Mucosa of stomach (tissue), 1 donor: ENCODE measurements at regions not wholly inside any gene's neighbourhood (a gene's known extent, or its start where the extent isn't known, plus 50 kb on each side); places are given as distances from the start of the nearest gene placed in this dataset.
"Not testable (repeated sequence)": the region's sequence is repeated elsewhere in the genome, so short reads cannot be mapped to it uniquely, and the experiment has no call there.

ENCODE experiments used
- H3K27me3 ChIP-seq: one replicate; pipeline ENCODE4 v1.7.0; 2013; ENCODE audit warnings: mild to moderate bottlenecking, low read length; ENCODE audit not compliant: control insufficient read depth, insufficient read depth
- H3K36me3 ChIP-seq: one replicate; pipeline ENCODE4 v1.7.0; 2013; ENCODE audit warnings: low read length; ENCODE audit not compliant: control insufficient read depth, insufficient read depth
- H3K4me1 ChIP-seq: one replicate; pipeline ENCODE4 v1.7.0; 2013; ENCODE audit warnings: mild to moderate bottlenecking, low read length; ENCODE audit not compliant: control insufficient read depth, insufficient read depth
- H3K4me3 ChIP-seq: one replicate; pipeline ENCODE4 v1.7.0; 2013; ENCODE audit warnings: low read length
- H3K9ac ChIP-seq: one replicate; pipeline ENCODE4 v1.7.0; 2013; ENCODE audit warnings: mild to moderate bottlenecking, low read length, moderate library complexity
- H3K9me3 ChIP-seq: one replicate; pipeline ENCODE4 v1.7.0; 2013; ENCODE audit warnings: mild to moderate bottlenecking, low read length, moderate library complexity; ENCODE audit not compliant: control insufficient read depth
- donor health status: Pancreatic carcinoma.

DNA sequence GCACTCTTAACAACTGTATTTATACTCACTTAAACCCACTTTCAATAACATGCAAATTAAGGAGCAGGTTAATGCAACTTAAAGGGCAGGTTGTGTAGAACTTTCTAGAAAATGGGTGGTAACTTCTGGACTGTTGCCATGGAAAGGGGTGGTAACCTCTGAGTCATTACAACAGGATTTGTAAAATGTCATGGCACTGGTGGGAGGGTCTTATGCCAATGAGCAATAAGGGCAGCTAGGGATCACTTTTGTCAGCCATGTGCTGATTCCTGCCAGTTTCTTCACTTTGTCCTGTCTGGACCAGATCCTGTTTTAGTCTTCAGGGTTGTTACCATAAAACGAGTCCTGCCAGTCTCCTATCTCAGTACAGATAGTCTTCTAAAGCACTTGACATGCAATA is 560.5 kb upstream of the PTCHD4 start:
- H3K27me3 ChIP-seq: no peaks in the 10 kb centered on the region
- no peaks in the 10 kb centered on the region for H3K9me3 ChIP-seq
- no peak overlapping the region for H3K9ac ChIP-seq
- no peak overlapping the region for H3K4me3 ChIP-seq
- no peaks in the 10 kb centered on the region for H3K36me3 ChIP-seq
- no peaks in the 10 kb centered on the region for H3K4me1 ChIP-seq

DNA sequence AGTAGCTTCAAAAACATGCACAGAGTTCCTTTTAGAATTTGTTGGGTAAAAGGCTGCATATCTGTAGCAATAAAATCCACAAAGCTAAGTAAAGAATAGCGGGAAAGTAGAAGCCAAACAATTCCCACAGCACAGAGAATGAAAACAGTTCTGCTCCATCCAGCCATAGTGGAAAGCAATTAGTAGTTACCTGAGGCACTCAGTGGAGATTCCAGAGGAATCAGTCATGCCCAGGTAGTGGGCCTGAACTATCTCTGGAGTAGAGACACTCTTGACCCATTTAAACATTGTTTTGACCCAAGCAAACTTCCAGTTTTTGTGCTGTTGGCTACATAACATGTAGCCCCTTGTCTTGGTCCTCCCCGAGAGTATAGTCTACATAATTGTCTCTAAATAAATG is 559.5 kb upstream of the PTCHD4 start:
- H3K36me3 ChIP-seq: no peaks in the 10 kb centered on the region
- no peak overlapping the region for H3K9ac ChIP-seq
- no peaks in the 10 kb centered on the region for H3K4me1 ChIP-seq
- no peaks in the 10 kb centered on the region for H3K27me3 ChIP-seq
- no peak overlapping the region for H3K4me3 ChIP-seq
- no peaks in the 10 kb centered on the region for H3K9me3 ChIP-seq

DNA sequence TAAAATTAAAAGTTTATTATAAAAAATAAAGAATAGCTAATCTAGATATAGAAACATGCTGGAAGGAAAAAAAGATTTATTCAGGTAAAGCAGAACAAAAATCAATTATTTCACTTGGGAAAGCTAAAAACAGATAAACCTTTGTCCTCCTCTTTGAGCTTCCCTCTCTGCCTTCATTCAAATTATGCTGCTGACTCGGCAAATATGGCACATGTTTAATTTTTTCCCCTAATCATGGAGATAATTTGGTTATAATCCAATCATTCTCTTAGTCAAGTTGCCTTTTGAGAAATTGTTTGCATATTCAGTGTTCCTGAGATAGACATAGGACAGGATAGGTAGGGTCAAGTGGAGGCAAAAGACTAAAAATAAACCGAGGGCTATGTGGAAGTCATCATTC is 556.8 kb upstream of the PTCHD4 start:
- Histone ChIP-seq H3K27me3 (no peaks in the 10 kb centered on the region), H3K4me3 (no peak overlapping the region), H3K9me3 (no peaks in the 10 kb centered on the region), H3K9ac (no peak overlapping the region), H3K36me3 (no peaks in the 10 kb centered on the region), H3K4me1 (no peaks in the 10 kb centered on the region)

DNA sequence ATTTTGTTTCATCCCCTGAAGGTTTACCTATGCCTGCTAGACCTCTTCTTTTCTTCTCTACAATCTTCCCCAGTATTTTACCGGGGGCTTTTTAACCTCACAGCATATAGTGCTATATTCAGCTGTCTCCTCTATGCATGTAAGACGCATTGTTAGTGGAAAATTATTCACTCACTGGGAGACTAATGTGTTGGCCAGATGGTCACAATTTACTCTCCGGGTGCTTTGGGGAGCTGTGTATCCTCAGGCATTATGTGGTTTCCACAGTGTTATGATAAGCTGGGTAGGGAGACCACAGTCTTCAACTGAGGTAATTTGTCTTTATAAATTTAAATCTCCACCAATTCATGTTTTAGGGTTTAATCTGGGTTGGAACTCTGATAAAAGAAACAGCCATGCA is 553.8 kb upstream of the PTCHD4 start:
- Histone ChIP-seq H3K4me3 (no peak overlapping the region), H3K27me3 (no peaks in the 10 kb centered on the region), H3K9ac (no peak overlapping the region), H3K36me3 (no peaks in the 10 kb centered on the region), H3K9me3 (no peaks in the 10 kb centered on the region), H3K4me1 (no peaks in the 10 kb centered on the region)

DNA sequence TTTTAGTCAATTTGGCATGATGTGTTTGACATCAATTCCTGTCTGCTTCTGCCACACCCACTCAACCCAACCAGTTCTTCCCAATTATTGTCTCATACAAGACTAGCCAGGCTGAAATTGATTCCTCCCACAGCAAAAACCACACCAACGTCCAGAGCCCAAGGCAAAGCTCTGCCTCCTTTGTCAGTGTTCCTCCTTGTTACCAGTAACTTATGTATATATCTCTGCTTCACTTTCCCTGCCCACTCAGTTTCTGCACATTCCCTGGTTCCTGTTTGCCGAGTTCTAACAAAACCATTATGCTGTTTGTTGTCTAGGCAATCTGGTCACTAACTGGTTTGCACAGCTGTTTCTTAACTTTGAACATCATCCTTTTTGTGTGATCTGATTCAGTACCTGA is 547.9 kb upstream of the PTCHD4 start:
- no peaks in the 10 kb centered on the region for H3K27me3 ChIP-seq
- no peak overlapping the region for H3K4me3 ChIP-seq
- H3K4me1 ChIP-seq: no peaks in the 10 kb centered on the region
- H3K9ac ChIP-seq: no peak overlapping the region
- H3K9me3 ChIP-seq: no peaks in the 10 kb centered on the region
- no peaks in the 10 kb centered on the region for H3K36me3 ChIP-seq

DNA sequence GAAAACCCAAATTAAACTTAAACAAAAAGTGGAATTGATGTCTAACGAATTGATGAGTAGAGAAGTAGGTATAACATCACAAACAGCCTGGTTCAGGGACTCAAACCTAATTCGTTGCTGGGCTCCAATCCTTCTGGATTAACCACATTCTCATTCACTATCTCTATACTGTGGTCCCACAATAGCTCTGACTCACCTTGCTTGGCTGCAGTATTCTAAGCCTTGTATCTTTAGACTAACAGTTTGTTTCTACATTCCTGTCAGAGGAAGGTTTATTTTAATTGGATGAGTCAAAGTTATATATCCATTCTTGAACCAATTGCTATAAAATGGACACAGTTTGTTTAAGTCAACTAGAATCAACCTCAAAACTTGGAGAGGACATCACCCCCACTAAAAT is 530.5 kb upstream of the PTCHD4 start:
- no peaks in the 10 kb centered on the region for H3K4me1 ChIP-seq
- H3K9ac ChIP-seq: no peak overlapping the region
- H3K36me3 ChIP-seq: no peaks in the 10 kb centered on the region
- no peaks in the 10 kb centered on the region for H3K9me3 ChIP-seq
- H3K4me3 ChIP-seq: no peak overlapping the region
- no peaks in the 10 kb centered on the region for H3K27me3 ChIP-seq

DNA sequence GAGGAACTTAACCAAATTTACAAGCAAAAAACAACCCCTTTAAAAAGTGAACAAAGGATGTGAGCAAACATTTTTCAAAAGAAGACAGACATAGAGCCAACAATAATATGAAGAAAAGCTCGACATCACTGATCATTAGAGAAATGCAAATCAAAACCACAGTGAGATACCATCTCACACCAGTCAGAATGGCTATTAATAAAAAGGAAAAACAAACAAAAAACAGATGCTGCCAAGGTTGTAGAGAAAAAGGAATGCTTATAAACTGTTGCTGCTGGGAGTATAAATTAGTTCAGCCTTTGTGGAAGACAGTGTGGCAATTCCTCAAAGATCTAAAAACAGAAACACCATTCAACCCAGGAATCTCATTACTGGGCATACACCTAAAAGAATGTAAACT is 527.8 kb upstream of the PTCHD4 start:
- H3K9ac ChIP-seq: not testable (repeated sequence)

DNA sequence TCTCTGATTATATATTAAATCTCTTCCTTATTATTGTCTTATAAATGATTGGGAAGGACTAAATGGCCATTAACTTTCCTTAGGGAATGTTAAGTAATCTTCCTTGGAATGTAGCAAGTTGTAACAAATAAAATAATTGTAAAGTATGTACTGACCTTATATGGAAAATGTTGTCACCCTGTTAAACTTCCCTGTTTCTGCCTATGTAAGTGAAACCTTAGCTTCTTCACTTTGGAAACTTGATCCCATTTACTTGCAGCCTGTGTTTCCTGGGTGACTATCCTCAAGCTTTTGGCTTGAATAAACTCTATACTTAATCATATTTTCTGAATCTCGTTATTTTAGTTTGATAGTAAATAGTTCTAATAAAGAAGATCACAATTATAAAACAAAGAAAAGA is 519.5 kb upstream of the PTCHD4 start:
- H3K27me3 ChIP-seq: no peaks in the 10 kb centered on the region
- no peak overlapping the region for H3K4me3 ChIP-seq
- H3K4me1 ChIP-seq: no peaks in the 10 kb centered on the region
- H3K36me3 ChIP-seq: no peaks in the 10 kb centered on the region
- no peaks in the 10 kb centered on the region for H3K9me3 ChIP-seq
- H3K9ac ChIP-seq: no peak overlapping the region

More for the DNA sequence above, 527.8 kb upstream of the PTCHD4 start:
- H3K27me3 ChIP-seq, H3K9me3 ChIP-seq, H3K36me3 ChIP-seq, H3K4me1 ChIP-seq, H3K4me3 ChIP-seq: not testable (repeated sequence)

DNA sequence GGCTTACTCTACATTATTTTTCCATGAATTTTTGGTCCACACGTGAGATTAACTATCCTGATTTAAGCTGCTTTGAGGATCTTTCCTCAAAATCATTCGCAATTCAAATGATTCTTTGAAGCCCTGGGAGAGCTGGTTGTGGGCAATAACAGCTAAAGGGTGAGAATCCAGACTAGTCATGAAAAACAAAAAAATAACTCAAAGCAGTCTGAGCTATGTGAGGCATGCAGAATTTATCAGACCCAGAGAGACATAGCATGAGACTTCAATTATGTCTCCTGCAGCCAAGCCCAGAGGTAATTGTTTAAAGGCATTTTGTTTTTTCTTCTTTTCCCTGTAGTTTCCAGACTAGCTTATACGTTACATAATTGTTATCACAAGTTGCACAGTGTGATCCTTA is 517.3 kb upstream of the PTCHD4 start:
- Histone ChIP-seq H3K4me3 (no peak overlapping the region), H3K27me3 (no peaks in the 10 kb centered on the region), H3K36me3 (no peaks in the 10 kb centered on the region)

DNA sequence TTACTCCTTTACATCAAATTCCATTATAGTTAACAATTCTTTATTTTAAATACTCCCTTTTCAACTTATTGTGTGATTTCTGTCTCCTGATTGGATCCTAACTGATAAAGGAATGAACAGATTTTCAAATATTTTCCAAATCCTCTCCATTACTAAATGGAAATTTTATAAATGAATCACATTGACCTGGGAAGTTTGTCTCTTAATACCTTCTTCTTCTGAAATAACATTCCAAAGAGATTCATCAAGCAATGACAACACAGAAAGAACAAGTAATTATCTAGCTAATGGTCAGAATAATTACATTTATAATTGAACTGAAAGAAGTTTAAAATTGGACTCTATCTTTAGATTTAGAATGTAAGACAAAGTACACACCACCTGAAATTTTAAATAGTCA is 515.4 kb upstream of the PTCHD4 start:
- no peak overlapping the region for H3K4me3 ChIP-seq
- H3K9ac ChIP-seq: no peak overlapping the region
- no peaks in the 10 kb centered on the region for H3K4me1 ChIP-seq
- no peaks in the 10 kb centered on the region for H3K9me3 ChIP-seq
- H3K27me3 ChIP-seq: no peaks in the 10 kb centered on the region
- H3K36me3 ChIP-seq: no peaks in the 10 kb centered on the region

More for the DNA sequence above, 517.3 kb upstream of the PTCHD4 start:
- H3K9ac ChIP-seq: no peak overlapping the region
- H3K4me1 ChIP-seq: no peaks in the 10 kb centered on the region
- no peaks in the 10 kb centered on the region for H3K9me3 ChIP-seq

DNA sequence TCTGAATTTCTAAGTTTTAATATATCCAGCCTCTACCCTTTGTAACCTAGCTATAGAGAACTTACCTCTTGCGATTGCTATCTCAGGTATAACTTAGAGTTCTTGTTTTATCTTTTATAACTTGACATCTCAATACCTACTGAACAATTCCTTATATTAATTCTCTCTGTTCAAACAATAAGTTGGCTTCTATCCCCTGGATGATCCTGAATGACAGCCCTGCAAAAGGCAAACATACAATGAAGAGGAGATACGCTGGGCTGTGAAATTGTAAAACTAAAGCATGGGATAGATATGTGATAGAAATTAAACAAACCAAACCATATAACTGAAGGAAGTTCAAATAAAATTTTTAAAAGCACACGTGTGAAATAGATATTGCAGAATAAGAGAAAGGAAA is 513.6 kb upstream of the PTCHD4 start:
- no peak overlapping the region for H3K9ac ChIP-seq
- no peak overlapping the region for H3K4me3 ChIP-seq
- no peaks in the 10 kb centered on the region for H3K36me3 ChIP-seq
- no peaks in the 10 kb centered on the region for H3K27me3 ChIP-seq
- H3K9me3 ChIP-seq: no peaks in the 10 kb centered on the region
- H3K4me1 ChIP-seq: no peaks in the 10 kb centered on the region

DNA sequence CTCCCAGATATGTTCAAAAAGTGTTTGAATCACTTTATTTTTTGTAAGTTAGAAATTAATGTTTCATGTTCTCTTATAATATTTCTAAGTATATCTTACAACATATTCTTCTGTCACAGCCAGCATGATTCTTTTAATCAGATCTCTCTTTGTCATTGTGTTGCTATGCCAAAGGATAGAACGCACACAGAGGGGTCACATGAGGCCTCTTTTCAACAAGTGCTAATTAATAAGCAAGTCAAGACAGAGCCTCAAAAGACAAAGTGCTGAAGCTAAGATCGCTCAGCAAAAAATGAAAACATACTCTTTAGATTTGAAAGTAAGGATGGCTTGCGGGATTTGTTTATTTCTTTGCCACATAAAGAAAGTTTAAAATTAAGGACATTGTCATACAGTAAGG is 508.8 kb upstream of the PTCHD4 start:
- H3K9me3 ChIP-seq: no peaks in the 10 kb centered on the region
- H3K27me3 ChIP-seq: no peaks in the 10 kb centered on the region
- no peaks in the 10 kb centered on the region for H3K36me3 ChIP-seq
- no peak overlapping the region for H3K9ac ChIP-seq
- H3K4me1 ChIP-seq: no peaks in the 10 kb centered on the region
- no peak overlapping the region for H3K4me3 ChIP-seq

DNA sequence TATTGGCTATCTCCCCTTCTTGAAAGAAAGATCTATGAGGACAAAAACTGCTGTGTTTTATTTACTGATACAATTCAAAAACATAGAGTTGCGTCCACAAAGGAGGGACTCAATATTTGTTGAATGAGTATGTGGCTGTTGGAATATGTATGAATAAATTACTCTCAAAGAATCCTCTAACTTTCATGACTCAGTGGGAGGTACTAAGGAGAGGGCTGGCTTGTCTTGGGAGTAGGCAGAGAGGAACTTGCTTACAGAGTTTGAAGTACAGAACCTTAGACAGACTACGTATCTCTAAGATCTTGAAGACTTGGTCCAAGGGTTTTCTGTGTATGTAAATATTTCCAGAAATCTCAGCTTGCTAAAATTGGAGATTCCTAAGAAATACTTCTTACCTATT is 504.0 kb upstream of the PTCHD4 start:
- H3K4me1 ChIP-seq: no peaks in the 10 kb centered on the region
- H3K27me3 ChIP-seq: no peaks in the 10 kb centered on the region
- no peak overlapping the region for H3K4me3 ChIP-seq
- H3K36me3 ChIP-seq: no peaks in the 10 kb centered on the region
- no peaks in the 10 kb centered on the region for H3K9me3 ChIP-seq
- H3K9ac ChIP-seq: no peak overlapping the region
